ENCODE measurements at regions not wholly inside any gene's neighbourhood (a gene's known extent, or its start where the extent isn't known, plus 50 kb on each side); places are given as distances from the start of the nearest gene placed in this dataset.

DNA sequence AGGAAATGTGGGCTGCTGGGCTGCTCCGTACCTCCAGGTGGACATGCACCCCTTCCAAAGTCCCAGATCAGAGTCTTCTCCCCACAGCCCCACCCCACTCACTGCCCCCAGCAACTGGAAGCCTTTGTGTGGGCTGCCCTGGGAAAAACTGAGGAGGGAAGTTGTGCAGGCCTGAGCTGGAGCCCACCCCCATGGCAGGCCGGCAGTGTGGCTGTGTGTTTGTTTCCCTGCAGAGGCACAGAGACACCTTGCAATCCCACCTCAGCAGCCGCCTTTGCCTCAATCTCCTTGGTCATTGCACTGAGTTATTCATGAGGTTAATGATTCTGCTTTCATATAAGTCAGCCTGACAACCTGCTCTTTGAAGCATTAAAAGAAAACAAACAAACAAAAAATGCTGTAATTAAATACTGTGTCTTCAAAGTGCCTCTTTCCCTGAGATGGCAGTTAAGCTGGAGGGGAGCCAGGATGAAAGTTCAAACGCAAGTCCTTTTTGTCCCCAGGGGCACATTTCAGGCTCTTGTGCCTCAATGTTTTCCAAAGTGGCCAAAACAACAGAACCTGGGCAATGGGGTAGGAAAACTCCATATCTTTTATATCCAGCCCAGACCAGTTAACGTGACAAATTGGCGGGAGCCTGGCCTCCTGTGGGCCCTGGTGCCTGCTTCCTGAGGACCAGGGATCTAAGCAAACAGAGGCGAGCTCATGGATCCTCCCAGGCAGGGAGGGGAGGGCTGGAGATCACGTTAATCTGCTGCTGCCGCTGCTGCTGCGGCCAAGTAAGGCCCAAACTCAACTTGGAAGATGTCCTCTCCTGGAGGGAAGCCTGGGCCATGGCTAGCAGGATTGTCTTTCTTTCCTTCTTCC lies 51.9 kb upstream of the TSPAN11 start:
- DNase-seq: no peak

GRCh38 chr12:30870491-30871265 lies 55.9 kb upstream of the TSPAN11 start:
- no peak for DNase-seq

DNA sequence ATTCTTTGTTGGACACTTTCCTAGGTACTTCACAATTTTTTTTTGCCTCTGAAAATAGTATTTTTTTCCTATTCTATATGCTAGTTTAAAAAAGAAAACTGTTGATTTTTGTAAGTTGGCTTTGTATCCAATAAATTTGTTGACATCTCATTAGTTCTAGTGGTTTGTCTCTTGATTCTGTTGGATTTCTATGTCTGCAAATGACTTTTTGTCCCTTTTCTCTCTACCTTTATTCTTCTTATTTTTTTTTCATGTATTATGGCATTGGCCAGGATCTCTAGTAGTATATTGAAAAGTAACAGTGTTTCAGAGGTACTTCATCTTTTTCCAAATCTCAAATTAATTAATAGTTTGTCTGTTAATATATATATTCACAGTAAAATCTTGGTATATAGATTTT lies 59.1 kb upstream of the TSPAN11 start:
- DNase-seq: no peak

GRCh38 chr12:30866256-30866655 lies 60.3 kb upstream of the TSPAN11 start:
- no peak for DNase-seq

- DNase-seq: no peak
Measured at GRCh38 chr12:30863839-30864238, 62.7 kb upstream of the TSPAN11 start.

DNA sequence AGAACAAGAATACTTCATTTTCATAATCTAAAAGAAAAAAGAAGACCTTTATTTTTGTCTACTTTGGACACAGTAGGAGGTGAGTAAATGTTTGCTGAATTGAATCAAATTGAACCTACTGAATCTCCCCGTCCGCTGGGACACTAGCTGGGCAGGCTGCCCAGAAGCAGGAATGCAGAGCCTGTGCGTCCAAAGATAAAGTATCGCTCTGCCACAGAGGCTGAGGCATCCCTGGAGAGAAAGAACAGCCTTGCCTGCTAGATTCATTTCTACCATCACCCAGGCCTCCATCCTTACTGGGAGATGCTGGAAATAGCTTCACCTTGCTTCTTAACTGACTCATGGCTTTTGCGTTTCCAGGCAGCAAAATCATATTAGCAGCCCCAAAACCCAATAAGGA lies 64.1 kb upstream of the TSPAN11 start:
- DNase-seq: peak; percentile 11

- no peak for DNase-seq
Measured at GRCh38 chr12:30859226-30859625, 67.3 kb upstream of the TSPAN11 start.

DNA sequence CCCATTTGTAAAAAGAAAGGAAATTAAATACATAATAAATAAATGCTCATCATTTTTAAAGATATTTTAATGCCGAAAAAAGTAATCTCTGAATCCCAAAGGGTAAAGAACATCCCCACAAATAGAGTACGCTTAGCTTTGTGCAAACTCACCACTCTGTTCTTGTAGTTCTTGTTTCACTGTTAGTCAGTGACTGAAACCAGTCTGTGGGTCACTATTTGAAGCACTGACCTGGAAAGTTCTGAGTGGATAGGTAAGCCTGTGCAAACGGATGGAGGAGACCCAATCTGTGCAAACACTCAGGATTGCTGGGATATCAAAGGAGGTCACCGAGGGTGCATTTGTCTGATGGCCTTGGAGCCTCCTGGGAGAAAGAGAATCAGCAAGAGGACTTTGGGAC lies 68.1 kb upstream of the TSPAN11 start:
- DNase-seq: no peak

DNA sequence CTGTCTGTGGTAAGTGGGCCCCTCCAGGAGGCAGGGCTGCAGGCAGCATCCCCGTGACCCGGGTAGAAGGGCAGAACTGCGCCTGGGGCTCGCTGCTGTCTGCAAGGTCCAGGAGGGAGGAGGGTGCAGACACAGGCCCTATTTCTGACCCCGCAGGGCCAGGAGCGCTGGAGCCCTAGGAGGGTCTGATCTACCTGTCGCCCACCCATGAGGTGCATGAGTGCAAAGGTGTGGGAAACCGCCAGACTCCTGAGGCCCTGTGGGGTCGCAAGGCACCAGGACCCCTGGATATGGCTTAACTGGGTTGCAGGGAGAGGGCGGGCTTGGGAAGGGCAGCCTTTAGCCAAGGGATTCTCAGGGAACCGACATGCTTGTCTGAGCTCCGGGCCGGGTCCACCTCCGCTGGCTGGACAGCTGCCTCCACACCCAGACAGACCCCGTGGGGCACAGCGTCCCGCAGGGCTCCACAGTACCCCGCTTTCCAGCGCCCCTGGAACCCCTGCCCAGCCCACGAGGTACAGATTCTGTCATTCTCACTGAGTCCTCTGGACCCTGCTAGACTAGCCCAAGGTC lies 72.9 kb upstream of the TSPAN11 start:
- no peak for DNase-seq

DNA sequence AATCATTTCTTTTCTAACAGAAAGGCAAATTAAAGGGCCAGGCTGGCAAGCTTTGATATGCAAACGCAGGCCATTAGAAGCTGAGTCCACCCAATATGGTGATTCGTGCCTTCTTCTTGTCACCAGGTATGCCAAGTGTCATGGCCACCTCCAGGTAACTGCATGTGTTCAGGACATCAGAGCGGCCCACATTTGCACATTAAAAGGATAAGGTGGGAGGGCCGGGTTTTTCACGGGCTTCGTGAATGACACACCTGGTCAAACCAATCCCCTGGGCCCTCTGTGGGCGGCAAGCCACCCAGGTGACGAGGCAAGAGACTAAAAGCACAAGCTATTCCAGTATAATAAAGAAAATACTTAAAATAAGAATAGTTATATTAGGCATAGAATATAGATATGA lies 75.9 kb upstream of the TSPAN11 start:
- no peak for DNase-seq

GRCh38 chr12:30847259-30847658 lies 79.3 kb upstream of the TSPAN11 start:
- DNase-seq: peak; percentile 91

DNA sequence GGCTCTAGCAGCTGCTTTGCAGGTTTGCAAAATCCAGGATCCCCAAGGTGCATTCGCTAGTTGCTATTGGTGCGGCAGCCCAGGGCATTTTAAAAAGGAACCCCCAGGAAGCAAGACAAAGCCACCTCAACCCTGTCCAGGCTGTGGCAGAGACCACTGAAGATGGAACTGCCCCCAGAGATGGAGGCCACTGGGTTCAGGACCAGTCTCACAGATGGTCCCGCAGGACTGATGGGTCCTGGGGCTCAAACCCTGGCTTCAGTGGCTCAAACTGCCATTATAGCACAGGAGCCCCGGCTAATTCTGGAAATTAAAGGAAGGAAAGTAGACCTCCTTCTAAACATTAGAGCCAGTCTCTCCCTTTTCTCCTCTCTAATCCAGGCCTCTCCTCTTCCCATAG lies 79.8 kb upstream of the TSPAN11 start:
- no peak for DNase-seq

- DNase-seq: no peak
Measured at GRCh38 chr12:30845676-30846075, 80.9 kb upstream of the TSPAN11 start.

- DNase-seq: no peak
Measured at GRCh38 chr12:30843211-30843610, 83.3 kb upstream of the TSPAN11 start.

DNA sequence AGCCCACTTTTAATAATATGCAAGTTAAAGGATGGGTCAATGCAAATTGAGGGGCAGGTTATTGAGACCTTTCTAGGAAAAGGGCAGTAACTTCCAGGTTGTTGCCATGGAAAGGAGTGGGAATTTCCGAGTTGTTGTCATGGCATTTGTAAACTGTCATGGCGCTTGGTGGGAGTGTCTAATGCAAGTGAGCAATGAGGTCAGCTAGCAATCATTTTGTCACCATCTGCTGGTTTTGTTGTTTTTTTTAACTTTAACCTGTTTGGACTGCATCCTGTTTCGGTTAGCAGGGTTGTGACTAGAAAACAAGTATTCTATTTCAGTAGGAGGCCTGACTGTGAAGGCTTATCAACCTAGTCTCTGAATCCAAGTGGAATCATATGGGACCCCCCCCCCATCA lies 85.8 kb upstream of the TSPAN11 start:
- DNase-seq: no peak

DNA sequence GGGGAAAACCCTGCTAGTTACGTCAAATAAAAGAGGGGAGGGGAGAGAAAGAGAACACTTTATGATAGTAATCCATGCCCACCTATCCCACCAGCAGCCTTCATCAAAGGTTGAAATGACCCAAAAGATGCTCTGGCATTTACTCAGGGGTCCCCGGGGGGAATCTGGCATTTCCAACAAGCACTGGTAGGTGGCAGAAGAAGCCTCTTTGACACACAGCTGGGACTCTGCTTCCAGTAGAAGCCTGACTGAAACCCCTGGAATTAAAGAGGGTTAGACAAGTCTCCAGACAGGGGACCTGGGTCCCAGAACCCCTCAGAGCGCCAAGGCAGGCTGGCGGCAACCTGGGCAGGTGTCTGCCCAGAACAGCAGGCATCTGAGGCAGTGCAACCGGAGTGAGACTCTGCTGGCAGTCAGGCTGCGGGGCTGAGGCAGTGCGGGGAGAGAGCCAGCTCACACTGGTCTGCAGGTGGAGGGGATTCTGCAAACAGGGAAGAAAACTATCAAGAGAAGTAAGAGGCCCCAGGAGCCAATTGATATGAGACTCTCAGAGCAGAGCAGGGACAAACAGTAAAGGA lies 85.0 kb upstream of the CAPRIN2 start:
- no peak for DNase-seq

DNA sequence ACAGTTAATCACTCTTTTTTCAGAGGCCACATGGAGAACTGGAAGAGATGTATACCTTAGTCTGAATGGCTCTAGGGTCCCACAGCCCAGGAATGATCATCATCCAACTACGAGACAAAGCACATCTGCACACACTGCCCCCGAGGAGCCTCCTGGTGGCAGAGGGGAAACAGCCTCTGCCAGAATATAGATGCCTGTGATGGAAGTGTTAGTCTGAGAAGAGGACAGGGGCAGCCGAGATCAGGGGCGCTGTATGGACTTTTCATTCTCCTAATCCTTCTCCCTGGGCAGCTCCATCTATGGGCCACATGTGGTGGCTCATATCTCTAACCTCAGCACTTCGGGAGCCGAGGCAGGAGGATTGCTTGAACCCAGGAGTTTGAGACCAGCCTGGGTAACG lies 82.8 kb upstream of the CAPRIN2 start:
- DNase-seq: no peak

DNA sequence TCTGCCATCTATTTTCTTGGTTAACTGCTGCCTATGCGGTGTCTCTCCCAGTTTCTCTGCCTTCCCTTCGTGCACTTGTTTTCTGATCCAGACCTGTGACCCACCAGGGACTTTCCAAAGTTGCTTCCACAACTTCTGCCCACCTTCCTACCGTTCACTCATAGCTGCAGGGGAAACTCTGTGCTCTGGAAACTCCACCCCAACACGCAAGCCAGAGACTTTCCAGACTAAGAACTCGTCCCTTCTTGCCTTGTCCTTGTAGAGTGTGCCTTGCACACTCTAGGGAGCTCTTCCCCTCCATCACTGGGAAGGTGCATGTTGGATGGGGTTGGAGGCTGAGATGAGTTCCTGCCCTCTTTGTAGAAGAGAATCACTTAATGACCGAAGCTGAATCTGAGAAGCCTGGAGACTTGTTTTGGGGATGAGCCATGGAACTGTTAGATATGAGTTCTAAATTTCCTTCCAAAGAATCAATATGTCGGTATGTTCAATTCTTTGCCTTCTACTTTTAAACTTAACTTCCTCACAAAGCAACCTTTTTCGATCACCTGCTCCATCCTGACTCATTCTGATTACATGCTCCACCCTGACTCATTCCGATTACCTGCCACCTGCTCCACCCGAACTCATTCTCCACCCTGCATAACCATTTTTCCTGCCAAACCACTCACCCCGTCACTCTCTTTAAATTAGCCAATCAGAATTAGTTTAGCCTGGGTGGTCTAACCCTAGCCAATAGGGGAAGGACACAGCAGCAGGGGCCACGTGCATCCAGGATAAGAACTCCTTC lies 82.1 kb upstream of the CAPRIN2 start:
- no peak for DNase-seq

- DNase-seq: no peak
Measured at GRCh38 chr12:30835216-30835615, 80.5 kb upstream of the CAPRIN2 start.

DNA sequence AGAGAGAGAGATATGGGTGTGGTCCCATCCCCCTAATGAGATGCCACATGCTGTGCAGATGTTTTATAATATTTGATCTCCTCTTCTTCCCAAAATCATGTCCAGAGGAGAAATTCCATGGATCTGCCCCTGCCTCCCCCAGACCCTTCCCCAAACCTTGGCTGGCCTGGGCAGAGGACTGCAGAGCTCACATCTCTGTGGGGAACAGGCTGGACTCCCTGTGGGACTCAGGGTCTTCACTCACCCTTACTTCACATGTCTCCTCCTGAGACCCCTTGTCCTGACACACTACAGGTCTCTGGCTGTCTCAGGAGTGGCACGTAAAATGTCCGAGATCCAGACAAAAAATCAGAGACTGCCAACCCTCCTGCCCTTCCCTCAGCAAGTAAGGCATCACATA lies 76.0 kb upstream of the CAPRIN2 start:
- DNase-seq: no peak

DNA sequence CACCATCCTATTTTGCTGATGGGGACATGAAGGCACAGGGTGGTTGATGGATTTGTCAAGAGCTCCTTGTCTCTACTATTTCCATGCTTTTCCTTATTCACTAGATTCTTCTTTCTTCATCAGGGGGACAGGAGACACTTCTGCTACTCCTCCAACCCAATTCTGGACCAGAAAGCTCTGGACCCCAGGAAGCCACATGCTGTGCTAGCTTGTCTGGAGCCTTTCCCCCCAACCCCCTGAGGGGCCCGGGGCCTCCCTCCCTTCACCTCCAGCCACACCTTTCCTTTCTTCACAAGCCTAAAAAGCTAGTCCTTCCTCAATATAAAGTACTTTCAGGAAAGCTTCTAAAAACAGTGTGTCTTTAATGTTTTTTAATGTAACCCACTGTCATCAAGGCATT lies 75.1 kb upstream of the CAPRIN2 start:
- no peak for DNase-seq

DNA sequence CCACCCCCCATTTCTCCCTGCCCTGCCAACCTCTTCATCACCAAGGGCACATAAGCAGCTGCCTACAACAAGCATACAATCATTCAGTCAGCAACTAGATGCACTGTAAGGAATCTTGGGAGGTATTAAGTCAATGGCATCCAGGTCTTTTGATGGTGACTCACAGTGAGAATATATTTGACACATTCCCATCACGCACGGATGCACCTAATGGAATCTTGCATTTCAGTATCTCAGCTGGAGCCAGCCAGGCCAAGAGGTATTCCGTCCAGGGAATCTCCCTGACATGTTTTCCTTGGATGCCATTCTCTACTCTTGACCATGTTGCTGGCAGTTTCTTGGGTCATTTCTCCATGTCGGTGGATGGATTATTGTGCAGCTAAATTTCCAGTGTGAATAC lies 73.9 kb upstream of the CAPRIN2 start:
- DNase-seq: no peak
